Aorta (tissue), 5 donors: ENCODE measurements at regions not wholly inside any gene's neighbourhood (a gene's known extent, or its start where the extent isn't known, plus 50 kb on each side); places are given as distances from the start of the nearest gene placed in this dataset.
A peak's percentile ranks its signal among the peaks of the same experiment; 100 is the strongest.

Experiments used
- ATAC-seq: fragments of 200-7000 bp; cut with Tn5 transposase; one replicate; pipeline ENCODE4 v1.9.1; 2022; ENCODE audit warnings: moderate library complexity; ENCODE audit not compliant: low FRiP score
- DNase-seq, 2 donors: peaks; one replicate each; pipeline ENCODE4 v3.0.0-alpha.2; 2020
- H3K27ac ChIP-seq, 2 donors: one replicate each; pipeline ENCODE4 v1.5.1; 2013; ENCODE audit warnings: low read length in 2 of 2, mild to moderate bottlenecking in 2 of 2, moderate library complexity in 2 of 2, control low read depth in 1 of 2, inconsistent platforms in 1 of 2, low read depth in 1 of 2
- H3K27me3 ChIP-seq, 2 donors: one replicate each; pipeline ENCODE4 v1.6.1; 2013; ENCODE audit warnings: control low read depth in 1 of 2, low read length in 1 of 2, mild to moderate bottlenecking in 1 of 2, moderate library complexity in 1 of 2; ENCODE audit not compliant: insufficient read depth in 2 of 2, control insufficient read depth in 1 of 2
- H3K36me3 ChIP-seq, 2 donors: one replicate each; pipeline ENCODE4 v1.6.1; 2013; ENCODE audit warnings: control low read depth in 1 of 2, low read length in 1 of 2, mild to moderate bottlenecking in 1 of 2; ENCODE audit not compliant: insufficient read depth in 2 of 2, control insufficient read depth in 1 of 2
- H3K4me1 ChIP-seq, 2 donors: one replicate each; pipeline ENCODE4 v1.6.1; 2013; ENCODE audit warnings: low read length in 2 of 2, control low read depth in 1 of 2, mild to moderate bottlenecking in 1 of 2, moderate library complexity in 1 of 2; ENCODE audit not compliant: insufficient read depth in 2 of 2, control insufficient read depth in 1 of 2
- H3K4me3 ChIP-seq, 2 donors: one replicate each; pipeline ENCODE4 v1.5.1; 2013; ENCODE audit warnings: low read length in 2 of 2, control low read depth in 1 of 2, mild to moderate bottlenecking in 1 of 2
- H3K9me3 ChIP-seq: one replicate; pipeline ENCODE4 v1.6.1; 2013; ENCODE audit warnings: mild to moderate bottlenecking, low read length; ENCODE audit not compliant: control insufficient read depth
- whole genome bisulfite sequencing, 2 donors: extraction: QIAGEN DNeasy Blood & Tissue Kit; methylation state at CpG; one replicate each; pipeline ENCODE4 v1.1.7; 2013; 5-methylcytosine and 5-hydroxymethylcytosine counted together
- intact Hi-C, 2 donors: fragments of 100-400 bp; cut with DNase I; formaldehyde crosslinking; loops; one replicate each; pipeline versions ENCODE4 v1.14.2 to v1.15.0; 2022
- donor health status: healthy with polysubstance abuse.
- donor health status: Bipolar disorder and iron deficiency.
- donor health status: DM: no; HTN: no; CAD: no.
- donor health status: DM: no; HTN: no; CAD: no.
- donor health status: DM: yes; HTN: yes; CAD: no.

DNA sequence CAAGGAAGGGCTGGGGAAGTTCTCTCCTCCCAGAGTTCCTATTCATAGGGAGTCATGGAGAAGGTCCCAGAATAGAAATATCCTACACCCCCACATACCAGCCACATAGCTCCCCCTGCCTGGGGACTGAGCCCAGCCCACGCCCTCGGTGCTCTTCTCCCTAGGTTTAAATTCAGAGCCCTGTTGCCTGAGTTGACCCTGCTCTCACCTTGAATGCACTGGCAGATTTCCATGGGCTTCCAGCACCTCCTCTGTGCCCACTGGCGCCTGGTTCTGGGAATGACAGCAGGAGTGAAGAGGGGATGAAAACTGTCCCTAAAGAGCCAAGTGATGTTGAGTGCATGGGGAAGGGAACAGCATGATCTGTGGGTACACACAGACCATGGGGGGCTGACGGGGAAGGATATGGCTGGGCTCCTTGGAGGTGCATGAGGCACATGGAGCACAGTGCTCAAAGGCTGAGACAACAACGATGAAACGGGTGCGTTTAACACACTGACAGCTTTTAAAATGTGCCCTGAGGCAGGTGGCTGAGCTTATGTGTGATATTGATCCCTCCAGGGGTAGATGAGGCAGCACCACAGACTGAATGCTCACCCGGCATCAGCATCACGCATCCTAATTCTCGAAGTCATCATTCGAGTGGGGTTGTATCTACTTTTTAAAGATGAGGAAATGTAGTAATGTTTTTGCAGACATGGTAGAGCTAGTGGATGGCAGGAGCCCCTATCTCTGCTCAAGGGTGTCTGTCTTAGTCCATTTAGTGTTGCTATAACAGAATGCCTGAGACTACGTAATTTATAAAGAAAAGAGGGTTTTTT lies 53.7 kb upstream of the IGFBP3 start:
- no peak overlapping the region for H3K27ac ChIP-seq
- DNase-seq: no peak
- H3K4me1 ChIP-seq: peaks cover 2 to 9% of the 10 kb centered on the region in 2 donors
- no peak for ATAC-seq
- no peaks in the 10 kb centered on the region for H3K27me3 ChIP-seq
- no peaks in the 10 kb centered on the region for H3K36me3 ChIP-seq
- intact Hi-C loops: loop anchor here (5.0 to 10.0 kb wide), 3 partner anchors 173 to 780 kb away; no protein-coding TSS in a partner anchor
- H3K9me3 ChIP-seq: no peaks in the 10 kb centered on the region
- WGBS, 2 donors: 89 to 90% methylated on average over 12 of the region's 12 CpGs
- H3K4me3 ChIP-seq: no peak overlapping the region

DNA sequence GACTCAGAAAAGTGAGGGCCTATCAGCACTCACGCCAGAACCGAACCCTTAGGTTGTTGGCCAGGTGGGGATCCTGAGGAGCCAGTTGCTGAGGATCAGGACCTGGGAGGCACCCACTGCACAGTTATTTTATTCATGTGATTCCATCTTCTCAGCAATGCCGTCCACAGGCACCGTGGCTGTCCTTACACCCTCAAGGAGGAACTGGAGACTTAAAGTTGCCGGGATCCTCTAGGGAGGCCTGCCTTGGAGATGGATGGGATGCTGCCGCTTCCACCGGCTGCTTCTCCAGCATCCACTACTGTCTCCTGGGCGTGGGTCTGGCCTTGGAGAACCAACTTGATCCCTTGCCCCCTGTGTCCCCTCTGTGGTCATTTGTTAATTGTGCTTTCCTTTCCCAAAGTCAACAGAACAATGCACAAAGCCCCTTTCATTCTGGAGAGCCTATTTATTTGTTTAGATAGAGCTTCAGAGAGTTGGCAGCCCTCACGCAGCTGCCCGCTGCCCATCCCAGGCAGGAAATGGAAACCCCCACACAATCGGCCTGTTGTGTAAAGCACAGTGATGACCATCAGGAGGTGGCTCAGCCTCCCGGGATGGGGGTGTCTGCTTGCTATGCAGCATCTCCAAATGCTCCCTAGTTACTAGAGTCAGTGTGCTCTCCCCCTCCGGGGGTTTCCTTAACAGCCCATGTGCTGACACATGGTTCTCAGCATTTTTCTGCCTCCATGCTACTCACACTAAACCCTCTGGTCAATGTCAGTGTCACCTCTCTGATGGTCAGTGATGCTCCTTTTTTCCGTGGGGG lies 52.9 kb upstream of the IGFBP3 start:
- 86 to 87% methylated on average over 14 of the region's 14 CpGs for WGBS, 2 donors
- no peak for ATAC-seq
- no peaks in the 10 kb centered on the region for H3K27me3 ChIP-seq
- intact Hi-C loops: loop anchor here in 1 of 2 donors (10.0 kb wide), 1 partner anchor 781 kb away; no protein-coding TSS in a partner anchor
- no peak overlapping the region for H3K27ac ChIP-seq
- DNase-seq: no peak
- H3K4me3 ChIP-seq: no peak overlapping the region
- no peaks in the 10 kb centered on the region for H3K36me3 ChIP-seq
- no peaks in the 10 kb centered on the region for H3K9me3 ChIP-seq
- peaks cover 0 to 3% of the 10 kb centered on the region in 2 donors for H3K4me1 ChIP-seq

- Histone ChIP-seq H3K27ac (no peak overlapping the region), H3K4me1 (no peaks in the 10 kb centered on the region), H3K36me3 (no peaks in the 10 kb centered on the region), H3K4me3 (no peak overlapping the region), H3K27me3 (no peaks in the 10 kb centered on the region), H3K9me3 (no peaks in the 10 kb centered on the region)
- intact Hi-C loops: loop anchor here in 1 of 2 donors (10.0 kb wide), 1 partner anchor 782 kb away; no protein-coding TSS in a partner anchor
- DNase-seq (peak in 1 of 2 donors; percentile 70), ATAC-seq (no peak)
- WGBS, 2 donors: 93 to 94% methylated on average over 12 of the region's 12 CpGs
These were observed 51.7 kb upstream of the IGFBP3 start for GRCh38 chr7:45972629-45973312.

DNA sequence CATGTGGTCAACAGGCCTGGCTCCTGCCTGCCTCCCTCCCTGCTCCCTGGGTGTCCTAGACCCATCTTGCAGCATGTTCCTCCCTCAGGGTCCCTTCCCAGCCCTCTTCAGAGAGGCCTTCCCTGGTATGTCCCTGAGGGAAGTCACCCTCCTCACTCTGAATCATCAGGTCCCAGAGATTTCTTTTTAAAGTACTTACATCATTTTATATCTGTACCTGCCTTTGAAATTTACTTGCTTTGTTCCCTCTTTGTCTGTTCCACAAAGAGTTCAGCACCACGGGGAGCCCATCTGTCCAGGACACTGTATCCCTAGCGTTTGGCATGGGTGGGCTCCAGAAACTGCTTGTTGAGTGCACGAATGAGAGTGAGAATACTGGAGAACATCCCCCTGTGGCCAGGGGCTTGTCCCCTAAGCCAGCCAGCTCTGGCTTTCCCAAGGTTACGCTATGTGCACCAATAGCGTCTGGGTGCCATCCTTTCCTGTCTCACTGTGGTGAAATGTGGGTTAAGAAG lies 50.6 kb upstream of the IGFBP3 start:
- Histone ChIP-seq H3K27me3 (no peaks in the 10 kb centered on the region), H3K36me3 (no peaks in the 10 kb centered on the region), H3K9me3 (no peaks in the 10 kb centered on the region), H3K27ac (no peak overlapping the region), H3K4me1 (no peaks in the 10 kb centered on the region), H3K4me3 (no peak overlapping the region)
- 96 to 99% methylated on average over 5 of the region's 5 CpGs for WGBS, 2 donors
- no peak for ATAC-seq
- peak in 1 of 2 donors; percentile 54 for DNase-seq
- intact Hi-C loops: loop anchor here in 1 of 2 donors (10.0 kb wide), 1 partner anchor 783 kb away; no protein-coding TSS in a partner anchor

DNA sequence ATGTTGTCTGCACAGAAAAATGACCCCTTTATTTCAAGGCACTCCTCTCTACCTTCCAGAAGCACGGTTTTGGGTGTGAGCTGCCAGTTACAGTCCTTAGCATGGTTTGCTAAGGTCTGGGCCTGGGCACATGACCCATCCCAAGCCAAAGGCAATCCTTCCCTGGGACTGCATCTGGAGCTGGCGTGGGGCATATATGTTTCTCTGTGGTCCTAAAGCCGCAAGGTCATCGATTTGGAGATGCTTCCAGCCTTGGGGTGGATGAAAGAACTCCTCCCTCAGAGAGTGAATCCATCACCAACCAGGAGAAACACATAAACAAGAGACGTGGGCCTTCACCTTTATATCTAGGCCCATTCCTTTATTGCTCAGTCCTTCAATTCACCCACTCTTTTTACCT lies 50.1 kb upstream of the IGFBP3 start:
- no peaks in the 10 kb centered on the region for H3K27me3 ChIP-seq
- no peaks in the 10 kb centered on the region for H3K4me1 ChIP-seq
- no peak for DNase-seq
- H3K4me3 ChIP-seq: no peak overlapping the region
- no peak for ATAC-seq
- H3K9me3 ChIP-seq: no peaks in the 10 kb centered on the region
- peak overlapping the region; percentile 37 to 49 for H3K27ac ChIP-seq
- intact Hi-C loops: loop anchor here in 1 of 2 donors (10.0 kb wide), 1 partner anchor 784 kb away; no protein-coding TSS in a partner anchor
- no peaks in the 10 kb centered on the region for H3K36me3 ChIP-seq
- 91% methylated on average over 5 of the region's 5 CpGs for WGBS, 2 donors
